GM21786 (cell line): ENCODE measurements at regions not wholly inside any gene's neighbourhood (a gene's known extent, or its start where the extent isn't known, plus 50 kb on each side); places are given as distances from the start of the nearest gene placed in this dataset.
A peak's percentile ranks its signal among the peaks of the same experiment; 100 is the strongest.

Source experiments
- ATAC-seq: cut with Tn5 transposase; IDR thresholded peaks from one replicate; pipeline ENCODE4 v1.9.1; 2021; ENCODE audit not compliant: unreplicated experiment

DNA sequence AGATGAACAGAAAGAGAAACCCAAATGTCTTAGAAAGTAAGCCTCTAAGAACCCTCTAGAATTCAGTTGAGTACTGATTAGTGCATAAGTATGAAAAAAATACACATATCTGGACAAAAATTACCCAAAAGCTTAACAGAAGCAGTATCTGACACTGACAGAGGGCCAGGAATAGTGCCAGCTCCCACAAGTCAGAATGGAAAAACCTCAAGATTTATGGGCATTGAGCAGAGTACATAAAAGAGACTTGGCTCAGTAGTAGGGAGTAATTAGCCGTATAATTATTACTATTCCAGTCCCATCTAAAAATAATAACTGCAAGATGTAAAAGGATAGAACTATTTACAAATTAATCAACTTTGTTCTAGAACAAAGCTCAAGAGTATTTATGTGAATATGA, 834.5 kb downstream of the FAM181B start:
- no peak for ATAC-seq

GRCh38 chr11:81897639-81898038, 836.0 kb downstream of the FAM181B start:
- no peak for ATAC-seq

DNA sequence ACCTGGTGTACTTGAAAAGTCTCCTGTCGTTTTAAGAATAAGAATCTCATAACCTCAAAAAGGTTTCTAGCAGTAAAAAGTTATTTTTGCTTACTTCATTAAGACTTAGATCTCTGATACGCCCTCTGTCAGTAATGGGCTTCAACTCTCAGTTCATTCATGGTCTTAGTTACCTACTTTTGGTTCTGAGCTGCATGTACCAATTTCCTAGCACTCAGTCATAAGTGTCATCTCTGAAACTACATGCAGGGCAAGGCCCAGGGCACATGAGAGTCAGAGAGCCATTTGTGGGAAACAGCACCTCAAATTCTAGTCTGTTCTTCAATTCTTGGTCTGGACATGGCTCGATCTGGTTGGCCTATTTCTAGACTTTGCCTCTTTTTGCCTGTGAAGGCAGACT, 838.4 kb downstream of the FAM181B start:
- ATAC-seq: no peak

GRCh38 chr11:81892770-81893635, 840.7 kb downstream of the FAM181B start:
- ATAC-seq: no peak

GRCh38 chr11:81888391-81888790, 845.3 kb downstream of the FAM181B start:
- ATAC-seq: no peak

- ATAC-seq: no peak
Measured at GRCh38 chr11:81887671-81888070, 846.0 kb downstream of the FAM181B start.

DNA sequence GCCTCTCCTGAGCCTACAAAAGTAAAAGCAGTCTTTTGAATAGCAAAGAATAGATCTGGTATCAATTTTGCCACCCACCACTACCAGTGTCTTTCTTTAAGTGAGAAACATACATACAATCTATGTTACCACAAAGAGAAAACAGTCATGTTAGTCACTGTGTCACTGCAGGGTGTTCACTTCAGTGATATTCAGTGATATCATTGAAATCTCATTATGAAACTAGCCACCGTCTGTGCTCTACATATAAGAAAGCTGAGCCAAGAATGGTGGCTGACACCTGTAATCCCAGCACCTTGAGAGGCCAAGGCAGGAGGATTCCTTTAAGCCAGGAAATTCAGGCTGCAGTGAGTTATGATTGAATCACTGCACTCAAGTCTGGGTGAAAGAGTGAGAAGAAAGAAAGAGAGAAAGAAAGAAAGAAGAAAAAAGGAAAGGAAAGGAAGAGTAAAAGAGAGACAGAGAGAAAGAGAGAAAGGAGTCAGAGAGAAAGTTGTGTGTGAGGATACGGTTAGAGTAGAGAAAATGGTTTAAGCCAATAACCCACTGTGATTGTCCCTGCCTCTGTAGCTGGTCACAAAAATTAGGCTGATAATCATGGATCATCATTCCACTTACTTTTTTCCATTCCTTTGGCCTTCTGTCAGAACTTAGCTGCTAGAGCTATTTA, 847.1 kb downstream of the FAM181B start:
- ATAC-seq: no peak

DNA sequence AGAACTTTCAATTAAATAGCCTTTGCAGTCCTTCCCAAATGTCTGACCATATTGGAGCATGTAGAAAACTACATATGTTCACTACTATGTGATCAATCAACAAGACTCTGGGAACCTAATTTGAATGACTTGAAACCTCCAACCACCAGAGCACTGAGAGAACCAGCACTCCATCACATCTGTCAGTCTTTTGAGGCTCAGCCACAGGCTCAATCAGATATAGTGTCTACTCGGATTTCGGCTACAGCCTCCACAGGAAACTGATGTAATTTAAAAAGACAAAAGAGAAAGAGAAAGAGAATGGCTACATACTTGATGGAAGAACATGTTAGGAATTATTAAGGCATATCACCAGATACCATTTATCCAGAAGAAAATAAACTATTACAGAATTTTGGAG, 859.0 kb downstream of the FAM181B start:
- ATAC-seq: peak; percentile 13

DNA sequence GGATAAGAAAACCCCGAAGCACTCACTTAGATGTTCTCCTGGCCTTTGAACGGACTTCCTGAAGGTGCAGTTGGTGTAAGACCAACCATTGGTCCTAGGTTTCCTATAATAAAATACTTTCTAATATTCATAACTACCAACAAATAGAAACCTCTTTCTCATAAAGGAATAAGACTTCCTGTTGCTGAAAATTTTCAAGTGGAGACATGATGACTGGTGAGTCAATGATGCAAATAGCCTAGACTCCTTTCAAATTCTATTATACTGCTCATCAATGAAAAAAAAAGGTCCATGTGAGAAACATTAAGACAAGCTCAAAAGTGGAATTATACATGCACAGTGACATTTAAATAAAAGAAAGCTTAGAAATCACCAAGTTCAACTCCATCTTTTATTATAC, 862.8 kb downstream of the FAM181B start:
- ATAC-seq: no peak

GRCh38 chr11:81870066-81870412, 863.6 kb downstream of the FAM181B start:
- ATAC-seq: peak; percentile 61

DNA sequence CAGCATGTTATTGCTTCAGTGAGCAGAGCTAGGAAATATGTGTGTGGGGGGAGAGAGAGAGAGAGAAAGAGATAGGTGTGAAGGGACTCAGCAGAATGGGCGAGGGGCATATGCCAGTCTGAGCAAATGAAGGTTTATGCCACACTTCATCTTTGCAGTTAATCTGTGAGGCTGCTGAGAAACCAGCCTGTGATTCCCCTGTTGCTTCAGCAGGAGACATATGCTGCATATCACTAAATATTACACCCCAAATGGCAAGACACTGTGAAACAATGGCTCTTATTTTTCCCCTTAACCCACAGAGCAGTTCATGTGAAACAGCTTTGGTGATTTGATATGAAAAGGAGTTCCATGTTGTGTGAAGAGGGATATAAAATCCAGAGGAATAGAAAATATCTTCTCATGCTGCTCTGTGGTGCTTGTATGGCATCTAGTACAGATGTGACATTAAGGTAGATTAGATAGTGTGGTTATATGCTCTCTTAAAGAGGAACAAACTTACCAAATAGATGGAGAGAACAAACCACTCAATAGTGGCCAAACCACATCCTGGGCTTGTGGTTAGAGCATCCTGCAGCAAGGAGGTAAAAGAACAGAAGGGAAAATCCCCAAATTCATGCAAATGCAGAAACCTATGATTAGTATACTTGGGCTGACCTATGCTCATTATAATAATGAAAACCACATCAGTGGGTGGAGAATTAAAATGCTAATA, 864.2 kb downstream of the FAM181B start:
- peak; percentile 90 for ATAC-seq

- ATAC-seq: no peak
Measured at GRCh38 chr11:81866896-81867295, 866.8 kb downstream of the FAM181B start.

- ATAC-seq: no peak
Measured at GRCh38 chr11:81857386-81857785, 876.3 kb downstream of the FAM181B start.

- ATAC-seq: no peak
Measured at GRCh38 chr11:81853791-81854190, 879.9 kb downstream of the FAM181B start.

DNA sequence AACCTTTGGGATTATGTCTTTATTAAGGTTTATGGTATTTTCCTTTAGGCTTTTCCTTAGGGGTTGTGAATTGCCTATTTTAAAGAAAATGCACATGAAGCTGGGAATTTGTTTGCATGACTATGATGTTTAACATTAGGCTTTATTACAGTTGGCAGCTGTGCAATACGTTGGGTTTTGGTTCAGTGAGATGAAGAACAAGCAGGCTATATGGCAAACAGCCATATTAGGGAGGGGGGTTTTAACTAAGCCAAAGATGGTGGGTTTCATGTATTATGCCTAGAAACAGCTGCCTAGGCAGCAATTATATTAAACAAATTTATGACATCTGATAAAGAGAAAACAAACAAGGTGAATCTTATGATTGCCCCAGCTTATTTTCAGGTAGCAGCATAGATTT, 880.8 kb downstream of the FAM181B start:
- no peak for ATAC-seq

DNA sequence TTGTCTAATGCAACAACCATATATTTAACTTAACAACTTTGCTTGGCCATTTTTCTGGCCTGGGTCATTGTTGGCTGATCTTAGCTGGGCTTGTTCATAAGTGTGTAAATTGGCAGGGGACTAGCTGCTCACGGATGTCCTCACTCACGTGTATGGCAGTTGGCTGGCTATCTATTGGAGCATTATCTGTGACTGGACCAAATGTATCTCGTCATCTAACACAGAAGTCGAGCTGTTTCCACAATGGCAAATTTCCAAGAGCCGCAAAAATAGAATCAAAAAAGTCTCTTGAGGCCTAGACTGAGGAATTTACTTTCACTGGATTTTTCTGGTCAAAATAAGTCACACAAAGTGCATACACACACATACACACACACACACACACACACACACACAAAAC, 893.3 kb downstream of the FAM181B start:
- ATAC-seq: no peak

DNA sequence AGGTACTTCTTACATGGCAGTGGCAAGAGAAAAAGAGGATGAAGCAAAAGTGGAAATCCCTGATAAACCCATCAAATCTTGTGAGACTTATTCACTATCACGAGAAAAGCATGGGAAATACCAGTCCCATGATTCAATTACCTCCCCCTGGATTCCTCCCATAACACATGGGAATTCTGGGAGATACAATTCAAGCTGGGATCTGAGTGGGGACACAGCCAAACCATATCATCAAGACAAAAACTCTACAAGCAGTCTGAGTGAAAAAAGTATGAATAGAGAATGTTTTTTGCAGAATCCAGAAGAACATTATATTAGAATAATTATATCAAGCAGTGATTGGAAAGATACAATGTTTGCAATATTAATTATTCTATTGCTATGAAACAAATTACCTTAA, 893.7 kb downstream of the FAM181B start:
- no peak for ATAC-seq

GRCh38 chr11:81839016-81839415, 894.6 kb downstream of the FAM181B start:
- no peak for ATAC-seq

DNA sequence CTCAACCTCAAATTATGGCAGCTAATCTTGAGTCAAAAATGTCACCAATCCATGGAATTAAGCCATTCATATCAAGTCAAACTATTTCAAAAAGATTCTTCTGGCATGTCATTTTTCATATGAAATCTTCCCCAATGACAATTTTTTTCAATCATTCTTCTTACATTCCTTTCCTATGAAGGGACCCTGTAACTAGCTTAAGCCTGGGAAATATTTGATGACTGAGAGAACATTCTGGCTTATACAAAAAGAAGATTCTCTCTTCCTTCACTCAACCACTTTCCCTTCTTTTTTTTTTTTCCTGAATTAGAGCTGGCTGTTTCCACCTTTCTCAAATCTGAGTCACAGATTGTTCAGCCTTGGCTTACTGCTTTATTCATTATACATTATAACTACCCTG, 903.7 kb downstream of the FAM181B start:
- ATAC-seq: no peak

- no peak for ATAC-seq
Measured at GRCh38 chr11:81825346-81825745, 908.3 kb downstream of the FAM181B start.

GRCh38 chr11:81819462-81819861, 914.2 kb downstream of the FAM181B start:
- ATAC-seq: no peak

DNA sequence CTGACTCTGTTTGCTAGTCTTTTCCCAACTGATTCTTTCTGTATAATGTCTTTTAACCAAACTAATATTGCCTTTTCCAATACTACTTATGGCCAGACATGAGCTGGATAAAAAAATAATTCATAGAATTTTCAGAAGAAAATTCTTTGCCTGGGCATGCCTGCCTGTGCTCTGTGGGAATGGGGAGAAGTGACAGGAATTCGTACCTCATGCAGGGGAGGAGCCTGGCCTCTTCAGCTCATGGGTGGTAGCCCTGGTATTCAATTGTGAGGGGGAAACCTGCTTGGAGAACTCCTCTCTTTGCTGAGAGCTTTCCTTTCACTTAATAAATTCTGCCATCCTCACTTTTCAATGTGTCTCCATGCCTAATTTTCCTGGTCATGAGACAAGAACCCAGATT, 928.8 kb downstream of the FAM181B start:
- ATAC-seq: no peak
